Dendritic cell treated with granulocyte-macrophage colony-stimulating factor and Interleukin-4, amounts not matched to agents 40 ng/mL and 50 ng/mL, for 4 days (primary cell): ENCODE measurements at regions not wholly inside any gene's neighbourhood (a gene's known extent, or its start where the extent isn't known, plus 50 kb on each side); places are given as distances from the start of the nearest gene placed in this dataset.

Experiments used
- H3K27ac Mint-ChIP-seq: one replicate; pipeline ENCODE4 v1.8.0; 2022; ENCODE audit warnings: mild to moderate bottlenecking, mixed read lengths
- H3K27me3 Mint-ChIP-seq: one replicate; pipeline ENCODE4 v1.8.0; 2022; ENCODE audit warnings: mild to moderate bottlenecking, mixed read lengths
- H3K36me3 Mint-ChIP-seq: one replicate; pipeline ENCODE4 v1.8.0; 2022; ENCODE audit warnings: low read depth, mixed read lengths
- H3K4me1 Mint-ChIP-seq: one replicate; pipeline ENCODE4 v1.8.0; 2022; ENCODE audit warnings: low read depth, mixed read lengths
- H3K4me3 Mint-ChIP-seq: one replicate; pipeline ENCODE4 v1.8.0; 2022; ENCODE audit warnings: mild to moderate bottlenecking, moderate library complexity, mixed read lengths
- H3K9me3 Mint-ChIP-seq: one replicate; pipeline ENCODE4 v1.8.0; 2022; ENCODE audit warnings: mixed read lengths
- intact Hi-C: fragments of 100-400 bp; cut with micrococcal nuclease; formaldehyde crosslinking; loops from one replicate; pipeline ENCODE4 v1.15.0; 2022

DNA sequence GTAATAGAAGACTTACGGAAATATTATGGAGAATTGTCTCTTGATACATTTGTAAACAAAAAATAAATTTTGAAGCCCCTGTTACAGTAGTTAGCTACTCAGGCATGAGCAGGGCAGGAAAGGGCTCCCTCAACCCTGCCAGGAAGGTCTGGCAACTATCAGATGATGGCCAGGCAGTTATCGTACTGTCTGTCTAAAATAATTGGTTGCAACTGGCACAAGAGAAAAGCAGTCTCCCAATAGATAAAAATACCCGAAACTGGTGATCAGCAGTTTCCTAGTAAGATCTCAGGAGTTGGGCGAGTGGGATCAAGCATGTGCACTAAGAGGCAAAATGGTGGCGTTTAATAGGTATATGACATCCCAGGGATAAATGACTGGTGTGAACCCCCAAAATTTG is 1336.3 kb downstream of the C4orf33 start:
- H3K27me3 Mint-ChIP-seq, result no peaks in the 10 kb centered on the region
- H3K4me3 Mint-ChIP-seq, result no peak overlapping the region
- H3K36me3 Mint-ChIP-seq, result no peaks in the 10 kb centered on the region
- intact Hi-C loops, result no loop called here
- no peak overlapping the region for H3K27ac Mint-ChIP-seq
- no peaks in the 10 kb centered on the region for H3K4me1 Mint-ChIP-seq
- no peaks in the 10 kb centered on the region for H3K9me3 Mint-ChIP-seq

DNA sequence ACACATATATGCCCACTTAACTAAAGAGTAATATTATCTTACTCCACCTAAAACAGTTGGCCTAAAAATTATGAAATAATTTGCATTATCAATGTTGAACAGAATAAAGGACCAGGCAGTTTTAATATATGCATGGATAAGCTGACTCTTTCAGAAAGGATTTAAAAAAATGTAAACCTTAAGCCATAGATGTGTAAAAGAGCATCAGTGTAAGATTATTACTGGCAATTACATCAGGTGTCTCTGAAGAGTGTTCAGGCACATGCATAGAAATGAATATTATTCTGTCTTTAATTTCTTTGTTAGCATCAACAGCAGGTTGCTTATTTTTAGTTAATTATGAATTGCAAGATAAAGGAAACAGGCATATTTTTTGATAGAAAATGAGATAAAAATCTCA is 1353.8 kb downstream of the C4orf33 start:
- no peak overlapping the region for H3K27ac Mint-ChIP-seq
- H3K27me3 Mint-ChIP-seq, result no peaks in the 10 kb centered on the region
- no peaks in the 10 kb centered on the region for H3K36me3 Mint-ChIP-seq
- H3K4me3 Mint-ChIP-seq, result no peak overlapping the region
- no peaks in the 10 kb centered on the region for H3K4me1 Mint-ChIP-seq
- intact Hi-C loops, result no loop called here
- peaks cover 24% of the 10 kb centered on the region for H3K9me3 Mint-ChIP-seq

DNA sequence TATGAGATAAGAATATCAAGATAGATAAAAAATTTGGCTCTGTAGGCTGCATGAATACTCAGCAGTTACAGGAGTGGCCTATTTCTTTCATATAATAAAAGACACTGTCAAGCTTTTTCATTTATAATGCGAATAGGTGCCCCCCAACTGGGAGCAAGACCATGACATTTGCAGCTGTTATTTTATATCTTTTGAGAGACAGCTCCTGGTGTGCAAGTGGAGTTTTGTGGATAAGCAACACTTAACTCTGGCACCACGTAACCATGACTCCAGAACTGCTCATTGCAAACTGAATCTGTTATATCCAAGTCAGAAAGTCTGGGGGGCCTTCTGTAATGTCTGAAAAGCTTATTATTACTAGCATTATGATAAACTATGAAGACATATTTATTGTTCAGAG is 1372.4 kb downstream of the C4orf33 start:
- no peaks in the 10 kb centered on the region for H3K9me3 Mint-ChIP-seq
- no peaks in the 10 kb centered on the region for H3K27me3 Mint-ChIP-seq
- no peaks in the 10 kb centered on the region for H3K4me1 Mint-ChIP-seq
- intact Hi-C loops, result no loop called here
- no peak overlapping the region for H3K4me3 Mint-ChIP-seq
- H3K27ac Mint-ChIP-seq, result no peak overlapping the region
- H3K36me3 Mint-ChIP-seq, result no peaks in the 10 kb centered on the region

DNA sequence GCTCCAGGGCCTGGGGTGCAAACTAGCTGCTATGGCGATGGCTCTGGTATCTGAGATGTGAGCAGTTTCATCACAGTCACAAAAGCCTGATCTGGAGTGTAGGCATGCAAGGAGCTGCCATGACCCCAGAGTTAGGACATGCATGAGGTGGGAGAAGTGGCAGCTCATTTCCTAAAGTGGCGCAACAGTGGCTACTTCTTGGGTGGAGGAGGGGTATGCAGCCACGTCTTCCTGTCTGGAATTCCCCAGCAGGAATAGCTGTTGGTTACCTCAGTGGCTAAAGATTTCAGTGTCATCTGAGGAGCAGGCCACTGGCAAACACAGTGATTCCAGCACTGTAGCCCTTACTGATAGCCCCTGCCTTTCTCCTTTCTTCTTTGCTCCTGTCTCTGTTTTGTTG is 1382.5 kb downstream of the C4orf33 start:
- H3K4me1 Mint-ChIP-seq, result no peaks in the 10 kb centered on the region

DNA sequence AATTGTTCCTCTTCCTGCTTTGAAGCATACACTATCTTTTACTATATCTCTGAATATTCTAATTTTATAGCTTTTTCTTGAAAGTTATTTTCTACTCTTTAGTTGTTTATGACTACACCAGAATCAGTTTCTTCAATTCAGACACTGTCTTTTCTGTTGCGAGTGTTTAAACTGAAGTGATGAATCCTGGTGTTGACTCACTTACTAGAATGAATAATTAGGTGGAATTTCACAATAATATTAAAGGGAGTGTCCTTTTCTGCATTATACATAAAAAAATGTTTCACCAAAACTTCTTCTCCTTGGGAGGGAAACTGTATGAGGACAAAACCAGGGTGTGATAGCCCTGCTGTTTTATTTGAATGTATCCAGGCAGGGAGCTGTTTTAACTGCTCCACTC is 1383.1 kb downstream of the C4orf33 start:
- no peaks in the 10 kb centered on the region for H3K27me3 Mint-ChIP-seq
- no peaks in the 10 kb centered on the region for H3K36me3 Mint-ChIP-seq
- H3K27ac Mint-ChIP-seq, result no peak overlapping the region
- intact Hi-C loops, result no loop called here
- H3K9me3 Mint-ChIP-seq, result no peaks in the 10 kb centered on the region
- no peaks in the 10 kb centered on the region for H3K4me1 Mint-ChIP-seq
- H3K4me3 Mint-ChIP-seq, result no peak overlapping the region

More for the DNA sequence above, 1382.5 kb downstream of the C4orf33 start:
- intact Hi-C loops, result no loop called here
- Mint-ChIP-seq H3K27ac (no peak overlapping the region), H3K36me3 (no peaks in the 10 kb centered on the region), H3K4me3 (no peak overlapping the region), H3K9me3 (no peaks in the 10 kb centered on the region), H3K27me3 (no peaks in the 10 kb centered on the region)

DNA sequence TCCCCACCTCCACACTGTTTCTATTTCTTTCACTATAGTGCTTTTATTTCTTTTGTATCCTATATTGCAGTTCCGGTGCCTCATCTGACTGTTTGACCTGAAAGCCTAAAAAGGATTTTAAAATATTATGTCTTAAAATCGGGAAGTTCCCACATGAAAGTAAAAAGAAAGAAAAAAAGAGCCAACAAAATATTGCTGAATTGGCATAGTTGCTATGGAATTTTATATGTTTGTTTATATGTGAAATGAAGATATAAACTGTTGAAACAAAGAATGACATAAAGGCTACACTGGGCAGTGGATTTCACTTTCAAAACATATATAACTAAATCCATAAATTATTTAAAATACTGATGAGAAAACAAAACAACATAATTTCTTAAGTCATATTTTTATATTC is 1383.7 kb downstream of the C4orf33 start:
- no peak overlapping the region for H3K4me3 Mint-ChIP-seq
- H3K36me3 Mint-ChIP-seq, result no peaks in the 10 kb centered on the region
- H3K9me3 Mint-ChIP-seq, result no peaks in the 10 kb centered on the region
- no peaks in the 10 kb centered on the region for H3K27me3 Mint-ChIP-seq
- H3K27ac Mint-ChIP-seq, result no peak overlapping the region
- no peaks in the 10 kb centered on the region for H3K4me1 Mint-ChIP-seq
- intact Hi-C loops, result no loop called here

DNA sequence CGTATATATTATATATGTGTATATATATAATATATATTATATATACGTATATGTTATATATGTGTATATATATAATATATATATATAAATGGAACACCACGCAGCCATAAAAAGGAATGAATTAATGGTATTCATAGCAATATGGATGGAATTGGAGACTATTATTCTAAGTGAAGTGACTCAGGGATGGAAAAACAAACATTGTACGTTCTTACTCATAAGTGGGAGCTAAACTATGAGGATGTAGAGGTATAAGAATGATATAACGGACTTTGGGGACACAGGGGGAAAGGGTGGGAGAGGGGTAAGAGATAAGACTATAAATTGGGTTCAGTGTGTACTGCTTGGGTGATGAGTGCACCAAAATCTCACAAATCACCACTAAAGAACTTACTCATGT is 1388.9 kb downstream of the C4orf33 start:
- H3K9me3 Mint-ChIP-seq, result no peaks in the 10 kb centered on the region
- no peak overlapping the region for H3K27ac Mint-ChIP-seq
- H3K36me3 Mint-ChIP-seq, result no peaks in the 10 kb centered on the region
- no peak overlapping the region for H3K4me3 Mint-ChIP-seq
- intact Hi-C loops, result no loop called here
- no peaks in the 10 kb centered on the region for H3K4me1 Mint-ChIP-seq
- no peaks in the 10 kb centered on the region for H3K27me3 Mint-ChIP-seq

DNA sequence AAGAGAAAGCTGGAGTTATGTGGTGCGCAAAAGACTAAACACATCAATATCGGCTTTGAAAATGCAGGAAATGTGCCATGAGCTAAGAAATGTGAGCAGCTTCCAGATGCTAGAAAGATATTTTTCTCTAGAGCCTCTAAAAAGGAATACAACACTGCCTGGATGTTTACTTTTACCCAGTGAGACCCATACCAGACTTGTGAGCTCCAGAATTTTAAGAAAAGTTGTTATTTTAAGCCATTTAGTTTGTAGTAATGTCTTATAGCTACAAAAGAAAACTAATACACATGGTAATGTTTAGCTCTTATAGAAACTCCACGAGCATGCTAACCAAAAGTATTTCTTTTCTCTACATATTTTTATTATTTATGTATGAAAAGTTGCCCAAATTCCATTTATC is 1389.4 kb downstream of the C4orf33 start:
- no peaks in the 10 kb centered on the region for H3K9me3 Mint-ChIP-seq
- intact Hi-C loops, result no loop called here
- H3K4me3 Mint-ChIP-seq, result no peak overlapping the region
- H3K4me1 Mint-ChIP-seq, result no peaks in the 10 kb centered on the region
- no peak overlapping the region for H3K27ac Mint-ChIP-seq
- no peaks in the 10 kb centered on the region for H3K27me3 Mint-ChIP-seq
- no peaks in the 10 kb centered on the region for H3K36me3 Mint-ChIP-seq

DNA sequence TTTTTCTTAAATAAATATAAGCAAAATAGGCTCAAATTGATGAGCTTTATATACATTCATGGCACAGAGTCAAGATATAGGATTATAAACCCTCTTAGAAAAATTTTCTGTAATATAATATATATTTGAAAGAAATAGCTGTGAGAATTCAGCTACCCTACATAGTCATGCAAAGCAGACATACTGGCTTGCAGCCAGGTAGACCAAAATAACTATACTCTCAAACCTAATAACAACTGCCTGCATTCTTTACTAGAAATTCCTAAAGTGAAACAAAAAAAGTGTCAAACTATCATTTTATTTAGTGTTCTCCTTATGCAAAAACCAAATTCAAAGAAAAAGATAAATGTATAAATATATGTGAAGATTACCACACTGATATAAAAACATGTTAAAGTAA is 1390.2 kb downstream of the C4orf33 start:
- no peak overlapping the region for H3K4me3 Mint-ChIP-seq
- no peak overlapping the region for H3K27ac Mint-ChIP-seq
- H3K36me3 Mint-ChIP-seq, result no peaks in the 10 kb centered on the region
- no peaks in the 10 kb centered on the region for H3K27me3 Mint-ChIP-seq
- intact Hi-C loops, result no loop called here
- H3K9me3 Mint-ChIP-seq, result peaks cover 2% of the 10 kb centered on the region
- no peaks in the 10 kb centered on the region for H3K4me1 Mint-ChIP-seq

DNA sequence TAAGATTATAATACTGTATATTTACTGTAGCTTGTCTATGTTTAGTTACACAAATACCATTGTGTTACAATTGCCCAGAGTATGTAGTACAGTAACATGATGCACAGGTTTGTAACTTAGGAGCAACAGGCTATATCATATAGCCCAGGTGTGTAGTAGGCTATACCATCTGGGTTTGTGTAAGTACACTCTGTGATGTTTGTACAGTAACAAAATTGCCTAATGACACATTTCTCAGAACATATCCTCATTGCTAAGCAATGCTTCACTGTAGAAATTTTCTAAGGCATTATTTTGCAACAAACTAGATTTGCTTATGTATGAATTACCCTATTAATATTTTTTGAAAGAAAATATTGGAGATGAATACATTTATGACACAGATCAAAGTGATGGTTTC is 1390.9 kb downstream of the C4orf33 start:
- intact Hi-C loops, result no loop called here
- H3K36me3 Mint-ChIP-seq, result no peaks in the 10 kb centered on the region
- no peak overlapping the region for H3K4me3 Mint-ChIP-seq
- H3K27ac Mint-ChIP-seq, result no peak overlapping the region
- H3K9me3 Mint-ChIP-seq, result peaks cover 9% of the 10 kb centered on the region
- no peaks in the 10 kb centered on the region for H3K4me1 Mint-ChIP-seq
- H3K27me3 Mint-ChIP-seq, result no peaks in the 10 kb centered on the region

DNA sequence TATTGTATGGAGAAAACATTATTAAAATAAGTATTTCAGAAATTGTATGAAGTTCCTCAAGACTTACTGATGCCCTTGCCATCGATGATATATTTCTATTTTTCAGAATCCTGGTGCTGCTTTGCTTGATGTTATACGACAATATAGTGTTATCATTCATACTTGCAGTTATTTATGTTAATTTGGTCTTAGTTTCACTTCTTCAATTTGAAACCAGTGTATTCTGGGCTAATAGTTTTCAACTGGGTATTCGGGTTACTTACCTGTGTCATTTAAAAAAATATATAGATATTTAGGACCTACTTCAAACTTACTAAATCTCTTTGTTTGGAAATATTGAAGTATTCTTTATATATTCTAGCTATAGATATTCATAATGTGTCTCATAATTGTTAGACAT is 1414.7 kb downstream of the C4orf33 start:
- H3K4me3 Mint-ChIP-seq, result no peak overlapping the region
- H3K27ac Mint-ChIP-seq, result no peak overlapping the region
- H3K27me3 Mint-ChIP-seq, result no peaks in the 10 kb centered on the region
- intact Hi-C loops, result no loop called here
- H3K4me1 Mint-ChIP-seq, result no peaks in the 10 kb centered on the region
- no peaks in the 10 kb centered on the region for H3K9me3 Mint-ChIP-seq
- H3K36me3 Mint-ChIP-seq, result no peaks in the 10 kb centered on the region

DNA sequence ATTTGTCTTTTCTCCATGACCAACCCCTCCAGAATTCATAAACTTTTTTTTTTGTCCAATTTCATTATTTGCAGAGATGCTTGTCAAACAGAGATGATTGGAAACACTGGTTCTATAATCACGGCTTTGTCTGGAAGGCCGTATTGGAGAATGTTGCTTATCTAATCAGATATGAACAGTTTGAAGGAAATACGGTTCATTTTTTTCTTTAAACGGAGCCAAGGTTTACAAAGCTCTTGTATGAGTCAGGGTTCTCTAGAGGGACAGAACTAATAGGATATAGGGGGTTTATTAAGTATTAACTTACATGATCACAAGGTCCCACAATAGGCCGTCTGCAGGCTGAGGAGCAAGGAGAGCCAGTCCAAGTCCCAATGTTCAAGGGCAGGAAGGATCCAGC is 1415.8 kb downstream of the C4orf33 start:
- intact Hi-C loops, result no loop called here
- H3K36me3 Mint-ChIP-seq, result no peaks in the 10 kb centered on the region

DNA sequence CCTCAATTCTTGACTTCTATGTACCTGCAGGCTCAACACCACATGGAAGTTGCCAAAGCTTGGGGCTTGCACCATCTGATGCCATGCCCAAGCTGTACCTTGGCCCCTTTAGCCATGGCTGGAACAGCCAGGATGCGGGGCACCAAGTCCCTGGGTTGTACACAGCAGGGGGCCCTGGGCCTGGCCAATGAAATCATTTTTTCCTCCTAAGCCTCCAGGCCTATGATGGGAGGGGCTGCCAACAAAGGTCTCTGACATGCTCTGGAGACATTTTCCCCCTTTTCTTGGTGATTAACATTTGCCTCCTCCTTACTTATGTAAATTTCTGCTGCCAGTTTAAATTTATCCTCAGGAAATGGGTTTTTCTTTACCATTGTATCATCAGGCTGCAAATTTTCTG is 1428.1 kb downstream of the C4orf33 start:
- no peaks in the 10 kb centered on the region for H3K36me3 Mint-ChIP-seq
- H3K4me1 Mint-ChIP-seq, result no peaks in the 10 kb centered on the region
- H3K9me3 Mint-ChIP-seq, result peaks cover 22% of the 10 kb centered on the region
- H3K27ac Mint-ChIP-seq, result no peak overlapping the region
- H3K4me3 Mint-ChIP-seq, result no peak overlapping the region
- no peaks in the 10 kb centered on the region for H3K27me3 Mint-ChIP-seq
- intact Hi-C loops, result no loop called here

More for the DNA sequence above, 1415.8 kb downstream of the C4orf33 start:
- Mint-ChIP-seq H3K4me3 (no peak overlapping the region), H3K27me3 (no peaks in the 10 kb centered on the region), H3K27ac (no peak overlapping the region), H3K9me3 (no peaks in the 10 kb centered on the region), H3K4me1 (no peaks in the 10 kb centered on the region)

DNA sequence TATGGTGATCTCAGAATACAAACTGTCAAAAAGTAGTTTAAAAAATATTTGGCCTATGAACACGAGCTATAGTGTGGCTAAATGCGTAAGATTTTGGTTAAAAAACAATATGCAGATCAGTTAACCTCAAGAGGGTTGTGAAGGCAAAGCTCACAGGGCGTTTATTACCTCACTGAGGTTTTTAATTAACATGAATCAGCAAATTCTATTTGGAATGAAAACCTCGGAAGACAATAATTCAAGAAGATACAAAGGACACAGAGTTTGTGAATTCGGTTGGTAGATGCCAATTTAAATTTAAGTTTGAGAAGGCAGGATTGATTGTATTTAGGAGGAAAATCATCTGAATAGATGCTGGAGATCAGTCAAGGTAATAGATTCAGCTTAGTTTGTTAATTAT is 1434.6 kb downstream of the C4orf33 start:
- Mint-ChIP-seq H3K36me3 (no peaks in the 10 kb centered on the region), H3K9me3 (no peaks in the 10 kb centered on the region), H3K4me3 (no peak overlapping the region), H3K27me3 (no peaks in the 10 kb centered on the region), H3K27ac (no peak overlapping the region), H3K4me1 (no peaks in the 10 kb centered on the region)
- intact Hi-C loops, result no loop called here

DNA sequence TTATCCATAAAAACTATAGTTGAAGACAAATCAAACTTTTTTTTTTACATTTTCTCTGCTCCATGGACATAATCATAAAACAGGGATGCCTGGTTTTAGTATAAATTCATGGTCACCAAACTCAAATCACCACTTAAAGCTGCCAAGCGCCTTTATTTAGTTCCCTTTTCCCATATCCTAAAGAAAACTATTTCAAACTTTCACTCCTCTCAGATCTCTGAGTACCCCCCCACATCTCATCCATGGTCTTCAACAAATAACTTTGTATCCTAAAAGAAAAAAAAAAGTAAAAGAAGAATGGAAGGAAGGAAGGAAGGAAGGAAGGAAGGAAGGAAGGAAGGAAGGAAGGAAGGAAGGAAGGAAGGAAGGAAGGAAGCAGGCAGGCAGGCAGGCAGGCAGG is 1438.7 kb downstream of the C4orf33 start:
- intact Hi-C loops, result no loop called here
- Mint-ChIP-seq H3K4me3 (no peak overlapping the region), H3K36me3 (no peaks in the 10 kb centered on the region), H3K9me3 (no peaks in the 10 kb centered on the region), H3K4me1 (no peaks in the 10 kb centered on the region), H3K27me3 (no peaks in the 10 kb centered on the region), H3K27ac (no peak overlapping the region)

DNA sequence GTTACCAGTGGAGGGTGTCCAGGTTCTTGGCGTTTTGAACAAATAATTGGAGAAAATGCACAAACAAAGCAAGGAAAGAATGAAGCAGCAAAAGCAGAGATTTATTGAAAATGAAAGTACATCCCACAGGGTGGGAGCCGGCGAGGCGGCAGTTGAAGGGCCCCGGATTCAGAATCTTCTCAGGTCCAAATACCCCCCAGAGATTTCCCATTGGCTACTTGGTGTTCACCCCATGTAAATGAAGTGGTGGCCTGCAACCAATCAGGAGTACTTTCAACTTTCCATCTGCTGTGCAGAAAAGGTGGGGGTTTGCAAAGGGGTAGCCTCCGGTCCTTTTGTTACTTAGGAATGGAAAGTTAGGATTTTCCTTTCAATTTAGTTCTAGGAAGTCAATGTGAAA is 1447.0 kb downstream of the C4orf33 start:
- H3K36me3 Mint-ChIP-seq, result no peaks in the 10 kb centered on the region
- no peaks in the 10 kb centered on the region for H3K9me3 Mint-ChIP-seq
- no peak overlapping the region for H3K4me3 Mint-ChIP-seq
- H3K27ac Mint-ChIP-seq, result no peak overlapping the region
- no peaks in the 10 kb centered on the region for H3K27me3 Mint-ChIP-seq
- no peaks in the 10 kb centered on the region for H3K4me1 Mint-ChIP-seq
- intact Hi-C loops, result no loop called here
